Left cardiac atrium (tissue), 4 donors: ENCODE measurements at regions not wholly inside any gene's neighbourhood (a gene's known extent, or its start where the extent isn't known, plus 50 kb on each side); places are given as distances from the start of the nearest gene placed in this dataset.

Experiments
- ATAC-seq, 2 donors: fragments of 200-7000 bp; cut with Tn5 transposase; one replicate each; pipeline ENCODE4 v1.9.1; 2020; ENCODE audit warnings: mild to moderate bottlenecking in 2 of 2, moderate library complexity in 2 of 2
- DNase-seq: peaks from one replicate; pipeline ENCODE4 v3.0.0-alpha.2; 2020
- intact Hi-C, 2 donors: fragments of 100-400 bp; cut with DNase I; formaldehyde crosslinking; loops; one replicate each; pipeline versions ENCODE4 v1.14.1 to v1.15.1; 2022 to 2023
- donor health status: DM: no; HTN: yes; CAD: no.
- donor health status: DM: no; HTN: yes; CAD: no; lungs with severe emphysema.
- donor health status: DM: yes; HTN: yes; CAD: no.
- donor health status: Dilated cardiomyopathy.

- ATAC-seq (no peak), DNase-seq (no peak)
- intact Hi-C loops, result no loop called here
These were observed 58.3 kb upstream of the LINC01488 start for GRCh38 chr11:69423181-69423580.

DNA sequence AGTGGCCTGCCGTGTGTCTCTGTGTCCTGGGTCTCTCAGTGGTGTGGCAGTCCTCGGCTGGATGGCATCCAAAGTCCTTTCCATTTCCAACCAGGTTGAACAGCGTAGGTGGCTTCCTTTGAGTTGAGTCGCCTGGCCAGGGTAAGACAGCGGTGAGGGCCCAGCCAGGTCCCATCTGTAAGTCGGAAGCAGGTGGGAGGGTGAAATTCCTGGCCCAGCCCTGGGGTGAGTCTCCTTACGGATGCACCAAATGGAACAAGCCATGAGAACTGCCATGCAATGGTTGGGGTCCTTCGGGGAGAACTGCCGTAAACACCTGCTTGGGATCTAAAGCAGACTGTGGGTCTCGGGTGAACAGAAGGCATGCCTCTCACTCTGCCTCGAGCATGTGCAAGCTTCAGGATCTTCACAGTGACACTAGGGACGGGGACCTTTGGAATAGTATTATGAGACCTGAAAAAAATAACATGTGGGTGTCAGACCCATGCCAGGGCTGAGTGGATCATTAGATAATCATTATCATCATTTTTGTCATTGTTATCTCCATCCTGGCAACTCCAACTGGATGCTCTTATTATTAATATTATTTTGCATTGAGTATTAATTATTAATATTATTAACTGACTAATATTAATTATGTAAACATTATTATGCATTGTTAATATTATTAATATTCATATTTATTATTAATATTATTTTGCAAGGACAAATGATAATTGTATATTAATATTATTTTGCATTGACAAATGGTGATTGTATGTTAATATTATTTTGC lies 57.7 kb upstream of the LINC01488 start:
- intact Hi-C loops, result no loop called here
- DNase-seq, result no peak
- no peak for ATAC-seq

DNA sequence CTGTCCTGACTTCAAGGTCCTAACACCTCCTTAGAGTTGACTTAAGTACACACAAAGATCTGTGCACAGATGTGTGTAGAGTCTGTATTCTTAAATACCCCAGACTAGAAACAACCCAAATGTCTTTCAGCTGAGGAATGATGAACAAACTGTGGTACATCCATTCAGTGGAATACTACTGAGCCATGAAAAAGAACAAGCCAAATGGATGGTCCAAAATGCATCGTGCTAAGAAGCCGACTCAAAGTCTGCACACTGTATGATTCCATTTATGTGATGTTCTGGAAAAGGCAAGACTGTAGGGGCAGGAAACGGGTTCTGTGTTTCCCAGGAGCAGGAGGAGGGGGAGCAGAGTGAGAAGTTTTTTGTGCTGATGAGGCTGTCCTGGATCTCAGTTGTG lies 56.7 kb upstream of the LINC01488 start:
- intact Hi-C loops, result no loop called here
- DNase-seq (no peak), ATAC-seq (no peak)

DNA sequence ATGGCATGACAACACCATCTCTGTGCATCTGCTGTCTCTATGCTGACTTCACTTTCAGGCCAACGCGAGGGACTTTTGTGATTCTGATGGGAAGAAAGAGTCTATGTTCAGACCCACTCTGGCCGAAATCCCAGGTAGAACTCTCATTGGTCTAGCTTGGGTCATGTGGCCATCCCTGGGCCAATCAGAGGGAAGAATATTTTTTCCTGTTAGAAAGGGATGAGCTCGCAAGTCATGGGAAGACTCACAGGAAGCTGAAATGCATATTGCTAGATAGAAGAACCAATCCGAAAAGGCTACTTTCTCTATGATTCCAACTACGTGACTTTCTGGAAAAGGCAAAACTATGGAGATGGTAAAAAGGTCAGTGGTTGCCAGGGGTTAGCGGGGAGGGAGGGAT lies 56.0 kb upstream of the LINC01488 start:
- intact Hi-C loops, result no loop called here
- DNase-seq, result no peak

DNA sequence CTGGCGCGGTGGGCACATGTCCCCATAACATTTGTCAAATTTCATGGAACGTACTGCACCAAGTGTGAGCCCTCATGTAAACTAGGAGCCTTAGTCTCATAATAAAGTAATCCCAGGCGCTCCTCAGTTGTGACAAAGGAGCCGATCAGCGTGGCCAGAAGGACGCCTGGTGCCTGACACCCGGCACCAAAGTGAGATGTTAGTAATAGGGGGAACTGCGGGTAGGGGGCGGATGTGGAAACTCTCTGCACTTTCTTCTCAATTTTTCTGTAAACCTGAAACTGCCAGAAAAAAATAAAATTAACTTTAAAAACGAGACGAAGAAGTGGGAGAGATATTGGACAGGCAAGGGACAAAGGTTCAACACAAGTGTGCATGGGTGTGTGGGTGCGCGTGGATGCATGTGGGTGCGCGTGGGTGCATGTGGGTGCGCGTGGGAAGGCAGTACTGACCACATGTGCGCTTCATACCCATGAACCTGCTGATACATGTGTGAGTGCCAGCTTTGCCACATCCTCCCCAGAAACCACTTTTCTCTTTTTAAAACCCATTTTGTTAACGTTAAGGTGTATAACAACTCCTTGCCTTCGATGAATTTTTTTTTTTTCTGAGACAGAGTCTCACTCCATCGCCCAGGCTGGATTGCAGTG lies 55.4 kb upstream of the LINC01488 start:
- ATAC-seq (no peak), DNase-seq (no peak)
- intact Hi-C loops, result no loop called here

More for the DNA sequence above, 56.0 kb upstream of the LINC01488 start:
- no peak for ATAC-seq

DNA sequence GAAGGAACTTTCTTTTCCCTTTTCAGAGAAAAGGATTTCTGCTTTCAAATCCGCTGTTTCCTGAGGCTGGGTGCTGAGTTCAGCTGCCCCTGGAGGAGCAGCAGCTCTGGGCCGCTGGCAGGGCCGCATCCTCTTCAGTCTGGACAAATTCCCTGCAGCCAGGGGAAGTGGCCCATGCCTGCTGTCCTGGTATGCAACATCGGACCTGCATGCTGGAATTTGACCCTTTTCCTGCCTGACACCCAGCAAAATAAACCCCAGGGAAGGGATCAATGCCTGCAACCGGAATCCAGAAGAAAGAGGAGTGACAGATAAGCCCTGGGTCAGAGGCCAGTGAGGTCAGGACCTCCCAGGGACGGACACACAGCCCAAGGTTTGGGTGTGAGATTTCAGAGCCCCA lies 54.1 kb upstream of the LINC01488 start:
- intact Hi-C loops, result no loop called here
- ATAC-seq (peak in 1 of 2 donors; percentile 28), DNase-seq (no peak)

- DNase-seq, result no peak
- ATAC-seq, result no peak
- intact Hi-C loops, result no loop called here
These were observed 53.3 kb upstream of the LINC01488 start for GRCh38 chr11:69427906-69428880.

- DNase-seq (no peak), ATAC-seq (no peak)
- intact Hi-C loops, result loop anchor here in 1 of 2 donors (10.0 kb wide), 1 partner anchor 125 kb away; no protein-coding TSS in a partner anchor
These were observed 51.6 kb upstream of the LINC01488 start for GRCh38 chr11:69429716-69430491.

- no peak for ATAC-seq
- intact Hi-C loops, result loop anchor here in 1 of 2 donors (10.0 kb wide), 1 partner anchor 126 kb away; no protein-coding TSS in a partner anchor
- no peak for DNase-seq
These were observed 50.9 kb upstream of the LINC01488 start for GRCh38 chr11:69430566-69430965.

DNA sequence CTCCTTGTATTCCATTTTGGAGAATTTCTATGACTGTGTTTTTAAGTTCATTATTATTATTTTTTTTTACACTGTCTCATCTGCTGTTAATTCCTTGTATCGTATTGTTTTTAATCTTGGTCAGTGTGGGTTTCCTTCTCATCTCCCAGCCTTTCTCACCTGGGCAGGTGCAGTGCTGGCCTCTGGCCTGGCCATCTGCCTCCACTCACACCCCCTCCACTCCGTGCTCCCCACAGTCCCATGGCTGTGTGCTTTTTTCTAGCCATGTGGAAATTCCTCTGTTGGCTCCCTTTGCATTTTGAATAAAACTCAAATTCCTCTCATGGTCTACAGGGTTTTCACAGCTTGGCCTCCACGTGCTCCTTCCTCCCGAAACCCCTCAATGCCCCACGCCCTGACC lies 50.3 kb upstream of the LINC01488 start:
- no peak for ATAC-seq

More for the DNA sequence above, 50.3 kb upstream of the LINC01488 start:
- DNase-seq, result no peak
- intact Hi-C loops, result loop anchor here in 1 of 2 donors (10.0 kb wide), 1 partner anchor 126 kb away; no protein-coding TSS in a partner anchor
